Upper lobe of right lung (tissue), 1 donor: ENCODE measurements at regions not wholly inside any gene's neighbourhood (a gene's known extent, or its start where the extent isn't known, plus 50 kb on each side); places are given as distances from the start of the nearest gene placed in this dataset.

ENCODE experiments used
- ATAC-seq: fragments of 200-7000 bp; cut with Tn5 transposase; one replicate; pipeline ENCODE4 v1.9.1; 2020; ENCODE audit warnings: mild to moderate bottlenecking, moderate library complexity
- DNase-seq: peaks from one replicate; pipeline ENCODE4 v3.0.0-alpha.2; 2020
- H3K27ac ChIP-seq: fragments of 200-600 bp; one replicate; pipeline ENCODE4 v1.8.0; 2022
- H3K27me3 ChIP-seq: fragments of 200-600 bp; one replicate; pipeline ENCODE4 v1.8.0; 2022; ENCODE audit warnings: mild to moderate bottlenecking
- H3K36me3 ChIP-seq: fragments of 200-600 bp; one replicate; pipeline ENCODE4 v1.8.0; 2022
- H3K4me1 ChIP-seq: fragments of 200-600 bp; one replicate; pipeline ENCODE4 v1.8.0; 2022
- H3K4me3 ChIP-seq: fragments of 200-600 bp; one replicate; pipeline ENCODE4 v1.8.0; 2022; ENCODE audit warnings: mild to moderate bottlenecking
- H3K9me3 ChIP-seq: fragments of 200-600 bp; one replicate; pipeline ENCODE4 v1.8.0; 2022
- CTCF ChIP-seq: fragments of 200-600 bp; IDR thresholded peaks from one replicate; pipeline ENCODE4 v1.8.0; 2022; ENCODE audit warnings: antibody characterized with exemption
- intact Hi-C: fragments of 100-400 bp; cut with DNase I; formaldehyde crosslinking; loops from one replicate; pipeline ENCODE4 v1.11.0; 2022
- donor health status: DM: no; HTN: yes; CAD: no; lungs with severe emphysema.

DNA sequence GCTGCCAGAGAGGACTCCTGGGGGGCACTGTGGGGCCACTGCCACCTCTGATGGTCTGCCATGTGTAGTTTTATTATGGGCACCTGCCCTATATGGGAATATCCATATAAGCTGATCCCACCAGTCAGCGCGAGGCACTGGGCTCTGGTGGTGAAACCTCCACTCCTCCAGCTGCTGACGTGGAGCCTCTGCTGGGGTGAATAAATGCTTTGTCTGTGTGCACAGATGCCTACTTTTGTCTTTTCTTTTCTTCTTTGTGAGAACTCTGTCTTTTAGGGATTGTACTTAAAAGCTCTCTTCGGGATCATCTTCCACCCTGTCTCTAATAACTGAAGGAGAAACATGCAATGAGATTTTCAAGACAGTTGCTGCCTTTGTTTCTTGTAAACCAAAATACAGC is 68.9 kb upstream of the NCK2 start:
- intact Hi-C loops, result no loop called here

DNA sequence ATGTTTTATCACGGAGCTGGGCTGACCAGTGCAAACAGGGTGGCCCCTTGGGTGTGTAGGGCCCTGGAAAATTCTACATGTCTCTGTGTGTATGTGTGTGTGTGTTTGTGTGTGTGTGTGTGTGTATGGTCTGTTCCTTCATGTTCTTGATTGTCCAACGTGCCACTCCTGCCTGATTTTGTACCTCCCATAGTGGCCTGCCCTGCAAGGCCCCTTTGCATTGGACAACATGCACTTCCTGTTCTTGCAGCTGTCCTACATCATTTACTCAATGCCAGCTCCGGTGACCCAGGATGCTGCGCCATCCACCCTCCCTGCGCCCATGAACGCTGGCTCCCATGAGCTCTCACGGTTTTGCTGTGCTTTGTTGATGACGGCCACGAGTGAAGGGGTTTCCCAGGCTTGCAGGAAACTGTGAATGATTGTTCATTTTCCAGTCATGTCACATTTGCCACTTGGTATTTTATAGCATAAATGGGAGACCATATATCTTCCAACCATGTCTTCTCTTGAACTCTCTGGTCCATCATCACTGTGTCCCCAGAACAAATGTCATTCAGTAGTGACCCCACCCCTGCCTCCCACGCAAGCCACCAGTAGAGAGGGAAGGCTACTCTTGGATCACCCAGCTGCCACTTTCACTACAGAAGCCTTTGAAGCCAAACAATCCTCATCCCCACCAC is 69.7 kb upstream of the NCK2 start:
- intact Hi-C loops, result no loop called here
- no peak for TF ChIP-seq CTCF
- no peak for DNase-seq
- no peak for ATAC-seq
- Histone ChIP-seq H3K9me3 (no peaks in the 10 kb centered on the region), H3K27me3 (no peaks in the 10 kb centered on the region), H3K4me3 (no peak overlapping the region), H3K4me1 (no peaks in the 10 kb centered on the region), H3K27ac (no peak overlapping the region), H3K36me3 (no peaks in the 10 kb centered on the region)

More for the DNA sequence above, 68.9 kb upstream of the NCK2 start:
- no peak for TF ChIP-seq CTCF
- Histone ChIP-seq H3K27ac (no peak overlapping the region), H3K4me1 (no peaks in the 10 kb centered on the region), H3K4me3 (no peak overlapping the region), H3K27me3 (no peaks in the 10 kb centered on the region), H3K9me3 (no peaks in the 10 kb centered on the region), H3K36me3 (no peaks in the 10 kb centered on the region)
- DNase-seq (no peak), ATAC-seq (no peak)

DNA sequence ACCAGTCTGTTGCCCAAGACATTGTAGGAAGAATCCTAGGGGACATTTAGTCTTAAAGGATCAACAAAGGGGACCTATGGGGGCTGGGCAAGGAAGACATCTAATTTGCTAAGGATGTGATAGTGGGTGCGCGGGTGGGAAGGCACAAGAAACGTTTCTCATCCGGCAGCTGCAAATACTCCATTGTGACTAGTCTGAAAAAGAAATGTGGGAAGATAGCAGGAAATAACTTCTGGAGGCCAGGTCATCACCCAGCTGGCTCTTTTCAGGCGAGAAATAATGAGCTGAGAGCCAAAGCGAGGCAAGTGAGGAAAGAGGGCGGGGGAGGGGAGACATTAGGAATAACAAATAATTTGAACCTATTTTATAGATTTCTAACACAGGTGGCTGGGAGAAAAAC is 70.3 kb upstream of the NCK2 start:
- DNase-seq, result no peak
- no peak for ATAC-seq
- intact Hi-C loops, result no loop called here

GRCh38 chr2:105671156-105671555 is 73.6 kb upstream of the NCK2 start:
- H3K4me3 ChIP-seq, result no peak overlapping the region
- H3K9me3 ChIP-seq, result no peaks in the 10 kb centered on the region
- H3K27me3 ChIP-seq, result no peaks in the 10 kb centered on the region
- DNase-seq, result no peak
- TF ChIP-seq CTCF, result no peak
- no peaks in the 10 kb centered on the region for H3K4me1 ChIP-seq
- ATAC-seq, result no peak
- no peaks in the 10 kb centered on the region for H3K36me3 ChIP-seq
- intact Hi-C loops, result no loop called here
- no peak overlapping the region for H3K27ac ChIP-seq

More for the DNA sequence above, 70.3 kb upstream of the NCK2 start:
- Histone ChIP-seq H3K36me3 (no peaks in the 10 kb centered on the region), H3K9me3 (no peaks in the 10 kb centered on the region), H3K27ac (no peak overlapping the region), H3K27me3 (no peaks in the 10 kb centered on the region), H3K4me3 (no peak overlapping the region), H3K4me1 (no peaks in the 10 kb centered on the region)
- TF ChIP-seq CTCF, result no peak

DNA sequence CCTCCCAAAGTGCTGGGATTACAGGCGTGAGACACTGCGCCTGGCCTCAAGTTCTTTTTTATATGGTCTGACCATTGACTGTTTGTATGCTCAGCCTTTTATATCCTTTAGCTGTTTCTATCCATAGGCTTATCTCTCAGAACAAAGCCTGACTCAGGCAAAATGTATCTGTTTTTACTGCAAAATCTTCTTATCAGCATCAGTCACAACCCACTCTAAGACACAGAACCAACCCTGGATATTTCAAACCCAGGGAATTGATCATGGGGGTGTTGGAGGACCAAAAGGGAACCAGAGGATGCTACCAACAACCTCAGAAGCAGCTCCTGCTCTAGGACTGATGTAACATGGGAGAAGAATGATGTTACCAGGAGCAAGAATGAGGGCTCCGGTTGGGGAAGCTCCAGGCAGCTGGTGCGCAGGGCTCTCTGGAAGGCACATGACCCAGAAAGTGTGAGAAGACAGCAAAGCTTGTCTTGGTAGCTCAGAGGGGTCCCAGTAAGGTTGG is 75.3 kb upstream of the NCK2 start:
- Histone ChIP-seq H3K27ac (no peak overlapping the region), H3K36me3 (no peaks in the 10 kb centered on the region), H3K4me1 (no peaks in the 10 kb centered on the region), H3K4me3 (no peak overlapping the region), H3K27me3 (no peaks in the 10 kb centered on the region), H3K9me3 (peaks cover 4% of the 10 kb centered on the region)
- intact Hi-C loops, result no loop called here
- DNase-seq (no peak), ATAC-seq (no peak)
- no peak for TF ChIP-seq CTCF
